Head of caudate nucleus (tissue), 42 donors: ENCODE measurements at regions not wholly inside any gene's neighbourhood (a gene's known extent, or its start where the extent isn't known, plus 50 kb on each side); places are given as distances from the start of the nearest gene placed in this dataset.
A peak's percentile ranks its signal among the peaks of the same experiment; 100 is the strongest.

Experiments
- DNase-seq, 42 donors: peaks; one replicate each; pipeline versions ENCODE4 v3.0.0 to v3.0.0-alpha.2; 2020 to 2021; ENCODE audit warnings: mixed read lengths in 7 of 42
- intact Hi-C: fragments of 100-400 bp; cut with DNase I; formaldehyde crosslinking; loops from one replicate; pipeline ENCODE4 v1.15.0; 2022

GRCh38 chr11:92316106-92316809 lies 91.6 kb downstream of the FAT3 start:
- DNase-seq: no peak
- intact Hi-C loops: no loop called here

GRCh38 chr11:92317222-92317621 lies 92.6 kb downstream of the FAT3 start:
- intact Hi-C loops: no loop called here
- no peak for DNase-seq

- intact Hi-C loops: no loop called here
- no peak for DNase-seq
Measured at GRCh38 chr11:92317721-92318120, 93.1 kb downstream of the FAT3 start.

- intact Hi-C loops: no loop called here
- no peak for DNase-seq
Measured at GRCh38 chr11:92322225-92322624, 97.6 kb downstream of the FAT3 start.

GRCh38 chr11:92324890-92325289 lies 100.3 kb downstream of the FAT3 start:
- intact Hi-C loops: no loop called here
- no peak for DNase-seq

- DNase-seq: no peak
- intact Hi-C loops: no loop called here
Measured at GRCh38 chr11:92325416-92325815, 100.8 kb downstream of the FAT3 start.

- intact Hi-C loops: no loop called here
- DNase-seq: no peak
Measured at GRCh38 chr11:92329137-92329536, 104.5 kb downstream of the FAT3 start.

- intact Hi-C loops: no loop called here
- peak in 5 of 42 donors; percentile 15 to 57 (median 26) for DNase-seq
Measured at GRCh38 chr11:92329646-92330045, 105.0 kb downstream of the FAT3 start.

GRCh38 chr11:92330114-92330513 lies 105.5 kb downstream of the FAT3 start:
- intact Hi-C loops: no loop called here

GRCh38 chr11:92332986-92333385 lies 108.4 kb downstream of the FAT3 start:
- DNase-seq: no peak
- intact Hi-C loops: no loop called here

More at GRCh38 chr11:92330114-92330513, 105.5 kb downstream of the FAT3 start:
- no peak for DNase-seq

GRCh38 chr11:92340839-92341238 lies 116.2 kb downstream of the FAT3 start:
- peak in 2 of 42 donors; percentile 12 to 50 for DNase-seq
- intact Hi-C loops: no loop called here

- DNase-seq: no peak
- intact Hi-C loops: no loop called here
Measured at GRCh38 chr11:92342034-92342720, 117.6 kb downstream of the FAT3 start.

GRCh38 chr11:92342886-92343285 lies 118.3 kb downstream of the FAT3 start:
- intact Hi-C loops: no loop called here
- DNase-seq: no peak

GRCh38 chr11:92346220-92346619 lies 121.6 kb downstream of the FAT3 start:
- no peak for DNase-seq
- intact Hi-C loops: no loop called here

GRCh38 chr11:92347454-92347853 lies 122.8 kb downstream of the FAT3 start:
- intact Hi-C loops: no loop called here

GRCh38 chr11:92349486-92350156 lies 125.0 kb downstream of the FAT3 start:
- intact Hi-C loops: no loop called here
- no peak for DNase-seq

More at GRCh38 chr11:92347454-92347853, 122.8 kb downstream of the FAT3 start:
- DNase-seq: no peak

- intact Hi-C loops: no loop called here
- no peak for DNase-seq
Measured at GRCh38 chr11:92357344-92357743, 132.7 kb downstream of the FAT3 start.

- no peak for DNase-seq
- intact Hi-C loops: no loop called here
Measured at GRCh38 chr11:92357841-92358240, 133.2 kb downstream of the FAT3 start.

GRCh38 chr11:92361551-92361950 lies 136.9 kb downstream of the FAT3 start:
- intact Hi-C loops: no loop called here
- no peak for DNase-seq

- no peak for DNase-seq
- intact Hi-C loops: no loop called here
Measured at GRCh38 chr11:92362989-92363388, 138.4 kb downstream of the FAT3 start.
